Stomach (tissue), 8 donors: ENCODE measurements at regions not wholly inside any gene's neighbourhood (a gene's known extent, or its start where the extent isn't known, plus 50 kb on each side); places are given as distances from the start of the nearest gene placed in this dataset.

Experiments
- DNase-seq, 2 donors: peaks; one replicate each; pipeline versions ENCODE4 v3.0.0 to v3.0.0-alpha.2; 2013 to 2019
- H3K27ac ChIP-seq, 5 donors: fragments of 200-600 bp in 4 of 5; sonication (generic) in 4 of 5; one replicate each; pipeline ENCODE4 v1.5.1; 2013 to 2019; ENCODE audit warnings: mild to moderate bottlenecking in 1 of 5, moderate library complexity in 1 of 5
- H3K27me3 ChIP-seq, 3 donors: fragments of 200-600 bp; sonication (generic); one replicate each; pipeline ENCODE4 v1.5.1; 2017 to 2019; ENCODE audit warnings: mixed run types in 1 of 3
- H3K36me3 ChIP-seq, 4 donors: fragments of 200-600 bp; sonication (generic); 1 replicate in 3 of 4; 2 replicates in 1 of 4; pipeline ENCODE4 v1.5.1; 2016 to 2019
- H3K4me1 ChIP-seq, 4 donors: fragments of 200-600 bp; sonication (generic); one replicate each; pipeline ENCODE4 v1.5.1; 2016 to 2019
- H3K4me3 ChIP-seq, 4 donors: fragments of 200-600 bp; sonication (generic) in 3 of 4; one replicate each; pipeline ENCODE4 v1.5.1; 2016 to 2019; ENCODE audit warnings: mild to moderate bottlenecking in 1 of 4
- H3K9me3 ChIP-seq, 4 donors: fragments of 200-600 bp; sonication (generic); one replicate each; pipeline ENCODE4 v1.5.1; 2016 to 2019
- EP300 ChIP-seq: sonication (generic); formaldehyde crosslinking; IDR thresholded peaks from one replicate; pipeline ENCODE4 v1.6.1; 2017; ENCODE audit warnings: antibody characterized with exemption
- POLR2A ChIP-seq, 4 donors: fragments of 450-650 bp; IDR thresholded peaks; one replicate each; pipeline ENCODE4 v1.6.1; 2016; ENCODE audit warnings: antibody characterized with exemption in 4 of 4, control low read depth in 2 of 4, mild to moderate bottlenecking in 1 of 4, moderate library complexity in 1 of 4
- POLR2AphosphoS5 ChIP-seq, 3 donors: sonication (generic); formaldehyde crosslinking; IDR thresholded peaks; one replicate each; pipeline ENCODE4 v1.6.1; 2016; ENCODE audit warnings: antibody characterized with exemption in 3 of 3
- WGBS, 5 donors: extraction: QIAGEN DNeasy Blood & Tissue Kit in 3 of 5; methylation state at CpG; one replicate each; pipeline versions ENCODE4 v1.1.5 to v1.1.7; 2013 to 2018; 5-methylcytosine and 5-hydroxymethylcytosine counted together
- intact Hi-C: fragments of 100-400 bp; cut with DNase I; formaldehyde crosslinking; loops from one replicate; pipeline ENCODE4 v1.15.1; 2023; ENCODE audit warnings: low total_unique reads
- TF ChIP-seq, protein P1 (sequence below), 7 experiments: fragments of 450-650 bp in 4 of 7; fragments of 200-600 bp in 3 of 7; sonication (generic) in 3 of 7; IDR thresholded peaks; one replicate each; pipeline ENCODE4 v1.5.1; 2016 to 2019; ENCODE audit warnings: antibody characterized with exemption in 7 of 7, control low read depth in 2 of 7, mild to moderate bottlenecking in 1 of 7
- donor health status: healthy with polysubstance abuse.
- donor health status: Bipolar disorder and iron deficiency.
- donor health status: healthy.

DNA sequence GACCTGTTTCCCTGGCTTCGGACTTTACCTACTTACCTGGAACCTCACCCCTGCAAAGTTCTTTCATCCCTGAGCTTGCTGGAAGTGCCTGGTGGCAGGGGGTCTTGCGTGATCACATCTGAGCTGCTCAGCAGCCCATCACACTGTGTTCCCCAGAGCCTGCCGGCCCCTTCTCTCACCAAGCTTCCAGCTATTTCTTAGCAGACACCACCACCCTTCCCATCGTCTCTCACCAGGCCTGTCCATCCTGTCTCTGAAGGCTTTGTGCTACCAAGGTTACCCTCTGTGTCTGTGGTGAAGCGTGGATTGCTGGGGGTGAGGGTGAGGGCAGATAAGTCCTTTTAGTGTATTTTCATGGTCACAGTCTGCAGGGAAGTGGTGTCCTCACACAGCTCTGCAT is 78.8 kb upstream of the NRXN3 start:
- no peak for DNase-seq
- H3K27ac ChIP-seq: no peak overlapping the region
- WGBS, 5 donors: 79 to 86% (median 80%) methylated on average over 5 of the region's 5 CpGs
- H3K27me3 ChIP-seq: no peaks in the 10 kb centered on the region
- intact Hi-C loops: no loop called here
- TF ChIP-seq EP300 (no peak), POLR2A (IDR thresholded peaks at IDR 0.05) (no peak), POLR2AphosphoS5 (IDR thresholded peaks at IDR 0.05) (no peak)
- TF ChIP-seq, protein P1, sequence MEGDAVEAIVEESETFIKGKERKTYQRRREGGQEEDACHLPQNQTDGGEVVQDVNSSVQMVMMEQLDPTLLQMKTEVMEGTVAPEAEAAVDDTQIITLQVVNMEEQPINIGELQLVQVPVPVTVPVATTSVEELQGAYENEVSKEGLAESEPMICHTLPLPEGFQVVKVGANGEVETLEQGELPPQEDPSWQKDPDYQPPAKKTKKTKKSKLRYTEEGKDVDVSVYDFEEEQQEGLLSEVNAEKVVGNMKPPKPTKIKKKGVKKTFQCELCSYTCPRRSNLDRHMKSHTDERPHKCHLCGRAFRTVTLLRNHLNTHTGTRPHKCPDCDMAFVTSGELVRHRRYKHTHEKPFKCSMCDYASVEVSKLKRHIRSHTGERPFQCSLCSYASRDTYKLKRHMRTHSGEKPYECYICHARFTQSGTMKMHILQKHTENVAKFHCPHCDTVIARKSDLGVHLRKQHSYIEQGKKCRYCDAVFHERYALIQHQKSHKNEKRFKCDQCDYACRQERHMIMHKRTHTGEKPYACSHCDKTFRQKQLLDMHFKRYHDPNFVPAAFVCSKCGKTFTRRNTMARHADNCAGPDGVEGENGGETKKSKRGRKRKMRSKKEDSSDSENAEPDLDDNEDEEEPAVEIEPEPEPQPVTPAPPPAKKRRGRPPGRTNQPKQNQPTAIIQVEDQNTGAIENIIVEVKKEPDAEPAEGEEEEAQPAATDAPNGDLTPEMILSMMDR (IDR thresholded peaks at IDR 0.05): no peak
- H3K9me3 ChIP-seq: no peaks in the 10 kb centered on the region
- H3K36me3 ChIP-seq: no peaks in the 10 kb centered on the region
- no peaks in the 10 kb centered on the region for H3K4me1 ChIP-seq
- no peak overlapping the region for H3K4me3 ChIP-seq

DNA sequence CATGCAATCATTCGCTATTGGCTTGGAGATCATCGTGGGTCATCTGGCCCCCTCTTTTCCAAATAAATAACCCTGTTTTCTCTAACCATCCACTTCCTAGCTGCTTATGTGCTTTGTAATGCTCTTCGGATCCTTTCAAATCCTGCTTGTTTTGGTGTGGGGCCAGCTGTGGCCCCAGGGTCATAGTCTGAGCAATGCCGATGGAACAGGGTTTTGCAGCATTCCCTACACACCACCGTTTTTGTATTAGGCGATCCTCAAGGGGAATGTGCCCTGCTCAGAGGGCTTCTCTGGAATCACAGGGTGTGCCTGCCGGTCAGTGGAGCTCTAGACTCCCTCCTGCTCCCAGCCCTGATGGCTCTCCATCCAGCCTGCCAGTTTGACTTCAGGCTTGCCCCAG is 78.1 kb upstream of the NRXN3 start:
- no peaks in the 10 kb centered on the region for H3K9me3 ChIP-seq
- H3K4me1 ChIP-seq: no peaks in the 10 kb centered on the region
- H3K4me3 ChIP-seq: no peak overlapping the region
- intact Hi-C loops: no loop called here
- DNase-seq: no peak
- no peaks in the 10 kb centered on the region for H3K36me3 ChIP-seq
- whole genome bisulfite sequencing, 5 donors: 50 to 74% (median 56%) methylated on average over 7 of the region's 7 CpGs
- H3K27me3 ChIP-seq: no peaks in the 10 kb centered on the region
- H3K27ac ChIP-seq: no peak overlapping the region
- TF ChIP-seq EP300 (no peak), POLR2A (IDR thresholded peaks at IDR 0.05) (no peak), POLR2AphosphoS5 (IDR thresholded peaks at IDR 0.05) (no peak)
- TF ChIP-seq, protein P1 (IDR thresholded peaks at IDR 0.05): no peak

DNA sequence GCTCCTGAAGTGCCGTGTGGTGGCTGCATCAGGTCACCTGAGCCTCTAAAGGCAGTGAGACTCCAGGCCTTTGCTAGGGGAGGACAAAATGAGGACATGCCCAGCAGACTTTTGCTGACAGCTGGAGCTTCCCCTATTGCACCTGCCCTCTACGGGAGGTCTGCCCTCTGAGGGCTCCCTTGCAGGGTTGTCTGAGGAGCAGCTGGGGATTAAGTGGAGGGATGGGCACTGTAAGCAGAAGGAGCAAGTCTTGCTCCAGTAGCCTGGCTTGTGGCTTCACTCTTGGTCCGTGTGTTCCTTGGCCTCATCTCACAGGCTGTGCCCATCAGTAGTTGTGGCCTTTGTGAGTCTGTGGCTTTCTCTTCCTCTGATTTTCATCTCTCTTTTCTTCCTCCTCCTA is 66.9 kb upstream of the NRXN3 start:
- no peak for TF ChIP-seq EP300
- TF ChIP-seq POLR2A (IDR thresholded peaks at IDR 0.05): no peak
- TF ChIP-seq, protein P1 (IDR thresholded peaks at IDR 0.05): no peak
- no peak for TF ChIP-seq POLR2AphosphoS5 (IDR thresholded peaks at IDR 0.05)
- WGBS, 5 donors: 48 to 77% (median 68%) methylated on average over 3 of the region's 3 CpGs

DNA sequence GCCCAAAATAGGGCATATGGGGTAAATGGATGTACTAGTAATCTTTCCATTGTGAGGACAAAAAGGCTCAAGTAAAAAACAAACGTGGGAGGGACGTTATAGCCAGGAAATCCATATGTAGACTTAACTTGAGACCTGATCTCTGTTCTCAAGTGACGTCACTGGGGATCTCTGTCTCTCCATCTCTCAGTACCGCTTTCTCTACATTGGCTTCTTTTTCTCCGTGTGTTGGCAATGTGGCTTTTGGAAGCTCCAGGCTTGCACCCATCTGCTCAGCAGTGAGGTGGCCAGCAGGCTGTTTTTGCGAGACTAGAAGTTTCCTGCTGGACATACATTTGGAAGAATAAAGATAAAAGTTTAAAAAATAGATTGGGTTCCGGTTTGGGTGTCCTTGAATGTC is 66.0 kb upstream of the NRXN3 start:
- H3K27ac ChIP-seq: no peak overlapping the region
- TF ChIP-seq POLR2A (IDR thresholded peaks at IDR 0.05) (no peak), EP300 (no peak), POLR2AphosphoS5 (IDR thresholded peaks at IDR 0.05) (no peak)
- TF ChIP-seq, protein P1 (IDR thresholded peaks at IDR 0.05): no peak
- WGBS, 5 donors: 56 to 75% (median 63%) methylated on average over 7 of the region's 7 CpGs
- no peak for DNase-seq
- peaks cover 0 to 6% (median 0%) of the 10 kb centered on the region in 4 donors for H3K9me3 ChIP-seq
- intact Hi-C loops: no loop called here
- H3K4me1 ChIP-seq: no peaks in the 10 kb centered on the region
- H3K36me3 ChIP-seq: no peaks in the 10 kb centered on the region
- no peaks in the 10 kb centered on the region for H3K27me3 ChIP-seq
- no peak overlapping the region for H3K4me3 ChIP-seq

More for the DNA sequence above, 66.9 kb upstream of the NRXN3 start:
- DNase-seq: no peak
- H3K4me1 ChIP-seq: no peaks in the 10 kb centered on the region
- no peaks in the 10 kb centered on the region for H3K36me3 ChIP-seq
- H3K4me3 ChIP-seq: no peak overlapping the region
- no peak overlapping the region for H3K27ac ChIP-seq
- no peaks in the 10 kb centered on the region for H3K27me3 ChIP-seq
- H3K9me3 ChIP-seq: peaks cover 0 to 6% (median 0%) of the 10 kb centered on the region in 4 donors
- intact Hi-C loops: no loop called here
